Adrenal gland (tissue), 9 donors: ENCODE measurements at regions not wholly inside any gene's neighbourhood (a gene's known extent, or its start where the extent isn't known, plus 50 kb on each side); places are given as distances from the start of the nearest gene placed in this dataset.

ENCODE experiments used
- DNase-seq, 7 donors: peaks; one replicate each; pipeline ENCODE4 v3.0.0-alpha.2; 2019 to 2020
- H3K27ac ChIP-seq, 5 donors: fragments of 200-600 bp; sonication (generic) in 4 of 5; 1 replicate in 3 of 5; 2 replicates in 2 of 5; pipeline versions ENCODE4 v1.5.1 to v1.8.0; 2016 to 2020; ENCODE audit warnings: mild to moderate bottlenecking in 1 of 5
- H3K27me3 ChIP-seq: fragments of 200-600 bp; 2 replicates; pipeline ENCODE4 v1.8.0; 2021
- H3K36me3 ChIP-seq, 2 donors: fragments of 200-600 bp; replicated peaks in 1 of 2; 1 replicate in 1 of 2; 2 replicates in 1 of 2; pipeline versions ENCODE4 v1.5.1 to v1.8.0; 2018 to 2022
- H3K4me1 ChIP-seq, 2 donors: fragments of 200-600 bp; replicated peaks in 1 of 2; 1 replicate in 1 of 2; 2 replicates in 1 of 2; pipeline versions ENCODE4 v1.5.1 to v1.8.0; 2018 to 2021
- H3K4me3 ChIP-seq, 4 donors: fragments of 200-600 bp; sonication (generic) in 3 of 4; one replicate each; pipeline ENCODE4 v1.5.1; 2016 to 2018
- H3K9me3 ChIP-seq, 3 donors: fragments of 200-600 bp; sonication (generic) in 1 of 3; replicated peaks in 1 of 3; 1 replicate in 2 of 3; 2 replicates in 1 of 3; pipeline versions ENCODE4 v1.5.1 to v1.8.0; 2016 to 2021
- POLR2A ChIP-seq, 2 donors: fragments of 450-650 bp; IDR thresholded peaks; one replicate each; pipeline ENCODE4 v1.6.1; 2017; ENCODE audit warnings: antibody characterized with exemption in 2 of 2, mild to moderate bottlenecking in 2 of 2, moderate library complexity in 1 of 2
- WGBS, 4 donors: extraction: QIAGEN DNeasy Blood & Tissue Kit in 2 of 4; methylation state at CpG; one replicate each; pipeline versions ENCODE4 v1.1.5 to v1.1.7; 2013 to 2017; 5-methylcytosine and 5-hydroxymethylcytosine counted together
- intact Hi-C, 2 donors: fragments of 100-400 bp; cut with DNase I; formaldehyde crosslinking; loops; one replicate each; pipeline versions ENCODE4 v1.14.1 to v1.15.0; 2022 to 2023
- TF ChIP-seq, protein P1 (sequence below), 6 experiments: fragments of 450-650 bp in 4 of 6; fragments of 200-600 bp in 2 of 6; sonication (generic) in 1 of 6; IDR thresholded peaks; 1 replicate in 5 of 6; 2 replicates in 1 of 6; pipeline versions ENCODE4 v1.5.1 to v1.8.0; 2016 to 2021; ENCODE audit warnings: antibody characterized with exemption in 6 of 6, mild to moderate bottlenecking in 2 of 6, moderate library complexity in 1 of 6
- donor health status: healthy with polysubstance abuse.
- donor health status: Bipolar disorder and iron deficiency.
- donor health status: DM: yes; HTN: yes; CAD: no.
- donor health status: DM: no; HTN: no; CAD: no.
- donor health status: DM: no; HTN: no; CAD: no.

DNA sequence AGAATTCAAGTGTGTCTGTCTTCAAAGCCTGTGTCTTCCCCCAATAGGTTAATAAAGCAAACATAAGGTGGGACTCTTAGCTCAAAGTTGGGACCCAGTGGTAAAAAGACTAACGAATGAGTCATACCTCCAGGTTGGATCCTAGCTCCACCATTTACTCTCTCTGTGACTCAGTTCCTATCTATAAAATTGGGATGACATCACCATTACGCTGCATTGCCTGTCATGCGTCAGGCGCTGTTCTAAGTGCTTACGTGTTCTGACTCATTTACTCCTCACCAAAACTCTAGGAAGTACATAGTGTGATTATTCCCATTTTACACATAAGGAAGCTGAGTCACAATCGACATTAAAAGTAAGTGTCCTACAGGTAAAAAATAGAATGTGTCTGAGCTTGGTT lies 915.8 kb downstream of the VRK1 start:
- TF ChIP-seq POLR2A (IDR thresholded peaks at IDR 0.05) = no peak
- TF ChIP-seq, protein P1, sequence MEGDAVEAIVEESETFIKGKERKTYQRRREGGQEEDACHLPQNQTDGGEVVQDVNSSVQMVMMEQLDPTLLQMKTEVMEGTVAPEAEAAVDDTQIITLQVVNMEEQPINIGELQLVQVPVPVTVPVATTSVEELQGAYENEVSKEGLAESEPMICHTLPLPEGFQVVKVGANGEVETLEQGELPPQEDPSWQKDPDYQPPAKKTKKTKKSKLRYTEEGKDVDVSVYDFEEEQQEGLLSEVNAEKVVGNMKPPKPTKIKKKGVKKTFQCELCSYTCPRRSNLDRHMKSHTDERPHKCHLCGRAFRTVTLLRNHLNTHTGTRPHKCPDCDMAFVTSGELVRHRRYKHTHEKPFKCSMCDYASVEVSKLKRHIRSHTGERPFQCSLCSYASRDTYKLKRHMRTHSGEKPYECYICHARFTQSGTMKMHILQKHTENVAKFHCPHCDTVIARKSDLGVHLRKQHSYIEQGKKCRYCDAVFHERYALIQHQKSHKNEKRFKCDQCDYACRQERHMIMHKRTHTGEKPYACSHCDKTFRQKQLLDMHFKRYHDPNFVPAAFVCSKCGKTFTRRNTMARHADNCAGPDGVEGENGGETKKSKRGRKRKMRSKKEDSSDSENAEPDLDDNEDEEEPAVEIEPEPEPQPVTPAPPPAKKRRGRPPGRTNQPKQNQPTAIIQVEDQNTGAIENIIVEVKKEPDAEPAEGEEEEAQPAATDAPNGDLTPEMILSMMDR (IDR thresholded peaks at IDR 0.05) = no peak
- H3K36me3 ChIP-seq = no peaks in the 10 kb centered on the region
- 82 to 89% (median 84%) methylated on average over 6 of the region's 6 CpGs for WGBS, 4 donors
- intact Hi-C loops = no loop called here
- DNase-seq = no peak
- H3K4me1 ChIP-seq = no peaks in the 10 kb centered on the region
- H3K27ac ChIP-seq = no peak overlapping the region
- H3K9me3 ChIP-seq = no peaks in the 10 kb centered on the region
- H3K27me3 ChIP-seq = no peaks in the 10 kb centered on the region
- H3K4me3 ChIP-seq = no peak overlapping the region

DNA sequence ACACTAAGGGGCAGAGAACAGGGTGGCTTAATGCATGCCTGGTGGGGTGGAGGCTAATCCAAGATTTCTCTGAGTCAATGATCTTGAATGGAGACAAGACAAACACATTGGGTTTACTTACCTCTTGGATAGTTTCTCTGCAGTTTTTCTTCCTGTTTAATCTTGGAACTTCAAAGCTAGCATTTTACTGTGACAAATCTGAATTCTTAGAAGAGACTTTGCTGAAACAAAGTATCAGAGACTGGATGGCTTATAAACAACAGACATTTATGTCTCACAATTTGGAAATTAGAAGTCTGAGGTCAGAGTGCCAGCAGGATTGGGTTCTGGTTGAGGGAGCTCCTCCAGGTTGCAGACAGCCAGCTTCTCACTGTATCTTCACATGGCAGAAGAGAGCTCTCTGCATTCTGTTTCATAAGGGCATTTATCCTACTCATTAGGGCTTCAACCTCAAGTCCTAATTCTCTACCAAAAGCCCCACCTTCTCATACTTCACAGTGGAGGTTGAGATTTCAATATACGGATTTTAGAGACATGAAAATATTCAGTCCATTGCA lies 921.8 kb downstream of the VRK1 start:
- Histone ChIP-seq H3K9me3 (peaks cover 0 to 4% (median 0%) of the 10 kb centered on the region in 3 donors), H3K4me1 (no peaks in the 10 kb centered on the region), H3K36me3 (no peaks in the 10 kb centered on the region), H3K27me3 (no peaks in the 10 kb centered on the region), H3K27ac (no peak overlapping the region), H3K4me3 (no peak overlapping the region)
- TF ChIP-seq POLR2A (IDR thresholded peaks at IDR 0.05) = no peak
- TF ChIP-seq, protein P1 (IDR thresholded peaks at IDR 0.05) = no peak
- intact Hi-C loops = no loop called here
- DNase-seq = no peak
- WGBS, 4 donors = 68 to 71% (median 71%) methylated on average over 1 of the region's 1 CpG

DNA sequence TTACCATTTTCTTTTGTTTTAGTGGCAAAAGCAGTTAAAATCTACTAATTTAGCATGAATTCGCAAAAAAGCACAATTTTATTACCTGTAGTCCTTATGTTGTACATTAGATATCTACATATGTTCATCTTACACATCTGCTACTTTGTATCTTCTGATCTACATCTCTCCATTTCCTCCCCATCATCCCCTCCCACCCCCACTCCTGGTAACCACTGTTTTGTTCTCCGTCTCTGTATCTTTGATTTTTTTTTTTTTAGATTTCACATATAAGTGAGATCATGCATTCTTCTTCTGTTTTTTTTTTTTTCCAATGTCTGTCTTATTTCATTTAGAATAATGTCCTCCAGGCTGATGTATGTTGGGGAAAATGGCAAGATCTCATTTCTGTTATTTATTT lies 922.7 kb downstream of the VRK1 start:
- no peak overlapping the region for H3K27ac ChIP-seq
- no peak overlapping the region for H3K4me3 ChIP-seq
- no peaks in the 10 kb centered on the region for H3K27me3 ChIP-seq
- peaks cover 0 to 4% (median 0%) of the 10 kb centered on the region in 3 donors for H3K9me3 ChIP-seq
- no peaks in the 10 kb centered on the region for H3K4me1 ChIP-seq
- intact Hi-C loops = no loop called here
- H3K36me3 ChIP-seq = no peaks in the 10 kb centered on the region
- no peak for DNase-seq
- 68 to 87% (median 73%) methylated on average over 2 of the region's 2 CpGs for WGBS, 4 donors
- TF ChIP-seq POLR2A (IDR thresholded peaks at IDR 0.05) = no peak
- TF ChIP-seq, protein P1 (IDR thresholded peaks at IDR 0.05) = no peak

DNA sequence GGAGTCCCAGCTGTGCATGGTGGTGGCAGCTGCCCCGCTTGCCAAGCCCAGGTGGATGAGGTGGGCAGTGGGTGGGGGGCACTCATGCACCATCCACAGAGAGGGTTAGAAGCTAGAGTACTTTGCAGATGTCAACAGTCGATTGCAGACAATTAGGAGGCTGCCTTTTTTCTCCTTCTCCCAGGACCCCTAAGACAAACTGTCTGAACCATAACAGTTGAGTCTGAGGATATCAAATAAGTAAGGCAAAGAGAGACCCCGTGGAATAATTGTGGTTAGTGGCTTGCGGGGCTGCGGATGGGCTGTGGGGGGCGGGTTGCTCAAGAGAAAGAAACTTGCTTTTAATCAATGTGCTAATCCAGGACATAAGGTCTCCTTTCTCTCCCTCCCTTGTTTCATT lies 926.2 kb downstream of the VRK1 start:
- Histone ChIP-seq H3K36me3 (no peaks in the 10 kb centered on the region), H3K27me3 (no peaks in the 10 kb centered on the region), H3K9me3 (peaks cover 0 to 4% (median 0%) of the 10 kb centered on the region in 3 donors), H3K4me1 (no peaks in the 10 kb centered on the region), H3K27ac (no peak overlapping the region), H3K4me3 (no peak overlapping the region)
- WGBS, 4 donors = 67 to 75% (median 74%) methylated on average over 6 of the region's 6 CpGs
- no peak for DNase-seq
- TF ChIP-seq POLR2A (IDR thresholded peaks at IDR 0.05) = no peak
- TF ChIP-seq, protein P1 (IDR thresholded peaks at IDR 0.05) = no peak
- intact Hi-C loops = no loop called here
